GM20000 (cell line): ENCODE measurements at regions not wholly inside any gene's neighbourhood (a gene's known extent, or its start where the extent isn't known, plus 50 kb on each side); places are given as distances from the start of the nearest gene placed in this dataset.
"Not testable (repeated sequence)": the region's sequence is repeated elsewhere in the genome, so short reads cannot be mapped to it uniquely, and the experiment has no call there.

ENCODE experiments used
- DNase-seq: peaks from one replicate; pipeline ENCODE4 v3.0.0; 2012; ENCODE audit warnings: low spot score
- TF ChIP-seq, protein P1 (sequence below): IDR thresholded peaks from 2 replicates; pipeline ENCODE4 v1.5.1; 2012; ENCODE audit warnings: mild to moderate bottlenecking, control low read depth; ENCODE audit errors: extremely low read depth, missing control alignments

GRCh38 chr2:180540761-180541160, 439.6 kb upstream of the UBE2E3 start:
- no peak for DNase-seq
- TF ChIP-seq, protein P1, sequence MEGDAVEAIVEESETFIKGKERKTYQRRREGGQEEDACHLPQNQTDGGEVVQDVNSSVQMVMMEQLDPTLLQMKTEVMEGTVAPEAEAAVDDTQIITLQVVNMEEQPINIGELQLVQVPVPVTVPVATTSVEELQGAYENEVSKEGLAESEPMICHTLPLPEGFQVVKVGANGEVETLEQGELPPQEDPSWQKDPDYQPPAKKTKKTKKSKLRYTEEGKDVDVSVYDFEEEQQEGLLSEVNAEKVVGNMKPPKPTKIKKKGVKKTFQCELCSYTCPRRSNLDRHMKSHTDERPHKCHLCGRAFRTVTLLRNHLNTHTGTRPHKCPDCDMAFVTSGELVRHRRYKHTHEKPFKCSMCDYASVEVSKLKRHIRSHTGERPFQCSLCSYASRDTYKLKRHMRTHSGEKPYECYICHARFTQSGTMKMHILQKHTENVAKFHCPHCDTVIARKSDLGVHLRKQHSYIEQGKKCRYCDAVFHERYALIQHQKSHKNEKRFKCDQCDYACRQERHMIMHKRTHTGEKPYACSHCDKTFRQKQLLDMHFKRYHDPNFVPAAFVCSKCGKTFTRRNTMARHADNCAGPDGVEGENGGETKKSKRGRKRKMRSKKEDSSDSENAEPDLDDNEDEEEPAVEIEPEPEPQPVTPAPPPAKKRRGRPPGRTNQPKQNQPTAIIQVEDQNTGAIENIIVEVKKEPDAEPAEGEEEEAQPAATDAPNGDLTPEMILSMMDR: no peak

GRCh38 chr2:180539541-180539940, 440.9 kb upstream of the UBE2E3 start:
- TF ChIP-seq, protein P1: no peak
- DNase-seq: no peak

GRCh38 chr2:180535289-180535688, 445.1 kb upstream of the UBE2E3 start:
- TF ChIP-seq, protein P1: no peak
- DNase-seq: no peak

DNA sequence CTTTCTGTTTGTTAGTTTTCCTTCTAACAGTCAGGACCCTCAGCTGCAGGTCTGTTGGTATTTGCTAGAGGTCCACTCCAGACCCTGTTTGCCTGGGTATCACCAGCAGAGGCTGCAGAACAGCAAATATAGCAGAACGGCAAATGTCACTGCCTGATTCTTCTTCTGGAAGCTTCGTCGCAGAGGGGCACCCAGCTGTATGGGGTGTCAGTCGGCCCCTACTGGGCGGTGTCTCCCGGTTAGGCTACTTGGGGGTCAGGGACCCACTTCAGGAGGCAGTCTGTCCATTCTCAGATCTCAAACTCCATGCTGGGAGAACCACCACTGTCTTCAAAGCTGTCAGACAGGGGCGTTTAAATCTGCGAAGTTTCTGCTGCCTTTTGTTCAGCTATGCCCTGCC, 448.6 kb upstream of the UBE2E3 start:
- DNase-seq: not testable (repeated sequence)

DNA sequence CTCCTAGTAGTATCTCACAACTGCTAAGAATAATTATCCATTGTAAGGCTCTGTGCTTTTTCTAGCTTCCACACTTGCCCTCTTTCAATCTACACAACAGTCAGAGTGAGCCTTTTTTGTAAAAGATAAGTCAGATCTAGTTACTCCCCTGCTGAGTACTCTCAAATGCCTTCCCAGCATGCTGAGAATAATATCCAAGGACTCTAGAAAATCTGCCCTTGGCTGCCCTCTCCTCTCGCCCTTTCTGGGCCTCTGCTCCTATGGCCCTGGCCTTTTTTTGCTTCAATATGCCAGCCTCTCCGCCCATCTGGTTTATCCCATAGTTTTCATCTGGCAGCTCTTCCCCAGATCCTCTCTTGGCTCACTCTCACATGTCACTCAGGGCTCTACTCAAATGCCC, 455.9 kb upstream of the UBE2E3 start:
- TF ChIP-seq, protein P1: no peak
- no peak for DNase-seq

DNA sequence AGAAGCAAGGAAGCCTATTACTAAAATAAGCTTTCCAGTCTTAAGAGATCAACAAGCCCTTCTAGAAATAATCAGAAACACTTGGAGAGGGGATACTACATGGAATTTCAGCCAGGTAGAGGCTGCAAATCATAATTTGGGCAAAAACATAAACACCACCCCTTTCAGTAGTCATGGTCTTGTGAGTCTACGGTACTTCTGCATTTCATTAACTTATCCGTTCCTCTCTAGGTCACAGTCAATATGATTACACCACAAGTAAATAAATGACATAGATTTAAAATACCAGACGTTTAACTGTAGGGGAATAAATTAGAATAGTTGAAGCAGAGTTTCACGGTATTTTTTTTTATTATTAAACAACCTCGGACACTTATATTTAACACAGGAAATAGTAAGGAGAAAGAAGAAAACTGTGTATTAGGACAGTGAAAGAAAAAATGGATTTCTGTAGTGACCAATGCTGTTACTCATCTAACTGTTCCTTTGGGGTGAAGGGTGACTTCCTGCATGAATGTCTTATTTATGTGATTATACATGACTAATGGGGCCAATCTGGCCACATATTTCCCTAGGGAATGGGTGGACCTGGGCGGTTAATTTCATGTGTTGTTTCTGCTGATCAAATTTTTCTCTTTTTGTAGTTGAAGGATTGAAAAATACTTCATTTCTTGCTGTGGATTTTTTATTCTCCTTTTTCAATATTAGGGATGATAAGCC, 456.6 kb upstream of the UBE2E3 start:
- DNase-seq: no peak
- TF ChIP-seq, protein P1: no peak

- TF ChIP-seq, protein P1: no peak
- DNase-seq: no peak
Observed at GRCh38 chr2:180520921-180521581, 459.4 kb upstream of the UBE2E3 start.

DNA sequence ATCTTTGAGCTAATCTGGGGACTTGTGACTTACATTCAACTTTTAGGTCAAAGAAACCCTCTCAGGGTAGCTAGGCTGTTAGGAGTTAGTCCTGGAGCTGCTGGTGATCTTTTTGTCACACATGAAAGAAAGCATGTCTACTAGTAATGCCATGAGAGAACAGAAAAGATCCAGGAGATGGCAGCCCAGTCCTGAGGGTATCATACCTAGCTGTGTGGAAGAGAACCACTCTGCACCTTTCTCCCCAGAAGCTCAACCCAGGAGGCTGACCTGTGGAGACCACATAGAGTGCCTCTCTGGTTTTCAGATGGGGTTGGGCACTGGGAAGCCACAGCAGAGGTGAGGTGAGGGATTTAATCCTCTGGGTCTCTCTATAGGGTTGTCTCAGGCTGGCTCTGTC, 460.2 kb upstream of the UBE2E3 start:
- TF ChIP-seq, protein P1: no peak
- no peak for DNase-seq
